DOHH2 (cell line): ENCODE measurements at regions not wholly inside any gene's neighbourhood (a gene's known extent, or its start where the extent isn't known, plus 50 kb on each side); places are given as distances from the start of the nearest gene placed in this dataset.

Experiments used
- CTCF ChIP-seq: fragments of 200-600 bp; sonication (generic); IDR thresholded peaks from one replicate; pipeline ENCODE4 v1.5.1; 2014; ENCODE audit warnings: antibody characterized with exemption, mild to moderate bottlenecking, low read depth, low read length; ENCODE audit not compliant: poor library complexity, severe bottlenecking
- EZH2phosphoT487 ChIP-seq: fragments of 200-600 bp; sonication (generic); IDR thresholded peaks from 2 replicates; pipeline ENCODE4 v1.6.1; 2017; ENCODE audit warnings: borderline replicate concordance, mild to moderate bottlenecking, antibody characterized with exemption, low read length, moderate library complexity, mixed read lengths

- TF ChIP-seq CTCF (no peak), EZH2phosphoT487 (no peak)
These were observed 468.5 kb downstream of the KIF16B start for GRCh38 chr20:16104783-16105182.
